GM04503 (cell line): ENCODE measurements at regions not wholly inside any gene's neighbourhood (a gene's known extent, or its start where the extent isn't known, plus 50 kb on each side); places are given as distances from the start of the nearest gene placed in this dataset.
"Not testable (repeated sequence)": the region's sequence is repeated elsewhere in the genome, so short reads cannot be mapped to it uniquely, and the experiment has no call there.

Experiments used
- DNase-seq: peaks from one replicate; pipeline ENCODE4 v3.0.0-alpha.2; 2012; ENCODE audit warnings: low read depth

- no peak for DNase-seq
Observed at GRCh38 chr4:81723019-81723884, 251.5 kb upstream of the RASGEF1B start.

GRCh38 chr4:81722290-81722851, 250.7 kb upstream of the RASGEF1B start:
- no peak for DNase-seq

- no peak for DNase-seq
Observed at GRCh38 chr4:81715757-81716156, 244.1 kb upstream of the RASGEF1B start.

- not testable (repeated sequence) for DNase-seq
Observed at GRCh38 chr4:81715357-81715756, 243.7 kb upstream of the RASGEF1B start.

- no peak for DNase-seq
Observed at GRCh38 chr4:81714291-81714690, 242.6 kb upstream of the RASGEF1B start.

- DNase-seq: no peak
Observed at GRCh38 chr4:81712714-81713113, 241.0 kb upstream of the RASGEF1B start.

GRCh38 chr4:81704461-81704860, 232.8 kb upstream of the RASGEF1B start:
- DNase-seq: no peak

GRCh38 chr4:81700189-81700588, 228.5 kb upstream of the RASGEF1B start:
- DNase-seq: no peak

GRCh38 chr4:81698538-81699296, 227.0 kb upstream of the RASGEF1B start:
- DNase-seq: no peak

- DNase-seq: no peak
Observed at GRCh38 chr4:81694176-81694913, 222.6 kb upstream of the RASGEF1B start.

- DNase-seq: no peak
Observed at GRCh38 chr4:81690871-81691270, 219.2 kb upstream of the RASGEF1B start.

- DNase-seq: no peak
Observed at GRCh38 chr4:81688085-81688484, 216.4 kb upstream of the RASGEF1B start.

GRCh38 chr4:81687471-81687870, 215.8 kb upstream of the RASGEF1B start:
- DNase-seq: no peak

- DNase-seq: no peak
Observed at GRCh38 chr4:81685104-81685503, 213.4 kb upstream of the RASGEF1B start.

- DNase-seq: no peak
Observed at GRCh38 chr4:81684352-81684751, 212.6 kb upstream of the RASGEF1B start.

GRCh38 chr4:81682492-81682891, 210.8 kb upstream of the RASGEF1B start:
- DNase-seq: no peak

GRCh38 chr4:81679315-81679714, 207.6 kb upstream of the RASGEF1B start:
- no peak for DNase-seq

- no peak for DNase-seq
Observed at GRCh38 chr4:81678801-81679200, 207.1 kb upstream of the RASGEF1B start.

GRCh38 chr4:81676537-81676936, 204.8 kb upstream of the RASGEF1B start:
- DNase-seq: no peak

- DNase-seq: no peak
Observed at GRCh38 chr4:81675791-81676393, 204.2 kb upstream of the RASGEF1B start.

- no peak for DNase-seq
Observed at GRCh38 chr4:81673961-81674360, 202.3 kb upstream of the RASGEF1B start.

GRCh38 chr4:81668328-81668727, 196.6 kb upstream of the RASGEF1B start:
- not testable (repeated sequence) for DNase-seq
